ENCODE measurements at regions not wholly inside any gene's neighbourhood (a gene's known extent, or its start where the extent isn't known, plus 50 kb on each side); places are given as distances from the start of the nearest gene placed in this dataset.

DNA sequence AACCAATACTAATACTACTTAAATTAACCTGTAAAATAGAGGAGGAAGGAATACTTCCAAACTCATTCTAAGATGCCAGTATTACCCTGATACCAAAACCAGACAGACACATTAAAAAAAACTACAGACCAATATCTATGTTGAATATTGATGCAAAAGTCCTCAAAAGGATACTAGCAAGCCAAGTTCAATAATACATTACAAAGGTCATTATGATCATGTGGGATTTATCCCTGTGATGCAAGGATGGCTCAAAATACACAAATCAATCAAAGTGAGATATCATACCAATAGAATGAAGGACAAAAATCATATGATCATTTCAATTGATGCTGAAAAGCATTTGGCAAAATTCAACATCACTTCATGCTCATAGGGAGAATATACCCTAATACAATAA, 97.2 kb upstream of the ATXN7L3B start:
- no peak overlapping the region for H3K4me3 Mint-ChIP-seq (ENCODE audit: low read depth)
- H3K9me3 Mint-ChIP-seq (ENCODE audit: low read depth), result no peaks in the 10 kb centered on the region
- no peaks in the 10 kb centered on the region for H3K36me3 Mint-ChIP-seq (ENCODE audit: insufficient read depth)
- DNase-seq (ENCODE audit: low spot score, unreplicated experiment), result no peak
- H3K27ac Mint-ChIP-seq, result no peak overlapping the region
- peaks cover 10% of the 10 kb centered on the region for H3K4me1 Mint-ChIP-seq (ENCODE audit: low read depth)
- no peak for TF ChIP-seq CTCF (IDR thresholded peaks at IDR 0.05; ENCODE audit: unreplicated experiment)
- H3K27me3 Mint-ChIP-seq, result no peaks in the 10 kb centered on the region

GRCh38 chr12:74441872-74442271, 95.8 kb upstream of the ATXN7L3B start:
- Mint-ChIP-seq H3K4me3 (ENCODE audit: low read depth) (no peak overlapping the region), H3K27me3 (no peaks in the 10 kb centered on the region), H3K36me3 (ENCODE audit: insufficient read depth) (no peaks in the 10 kb centered on the region), H3K27ac (no peak overlapping the region), H3K9me3 (ENCODE audit: low read depth) (no peaks in the 10 kb centered on the region), H3K4me1 (ENCODE audit: low read depth) (peaks cover 10% of the 10 kb centered on the region)
- no peak for TF ChIP-seq CTCF (IDR thresholded peaks at IDR 0.05; ENCODE audit: unreplicated experiment)
- DNase-seq (ENCODE audit: low spot score, unreplicated experiment), result no peak

DNA sequence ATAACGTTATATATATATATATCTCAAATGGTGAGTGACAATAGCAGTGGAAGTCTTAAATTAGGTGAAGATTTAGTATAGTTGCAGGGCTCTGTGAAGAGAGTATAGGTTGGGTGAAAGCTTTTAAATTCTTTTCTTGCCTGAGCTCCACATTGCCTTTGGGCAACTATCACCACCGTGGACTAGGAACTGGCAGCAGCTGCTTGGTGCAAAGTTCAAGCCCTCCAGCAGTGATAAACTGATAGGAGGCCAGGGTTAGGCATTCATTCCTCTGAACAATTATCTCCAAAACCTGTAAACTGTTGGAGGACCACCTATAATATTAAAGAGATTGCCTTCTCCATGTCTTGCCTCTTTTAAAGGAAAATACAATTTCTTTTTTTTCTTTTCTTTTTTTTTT, 91.2 kb upstream of the ATXN7L3B start:
- TF ChIP-seq CTCF (IDR thresholded peaks at IDR 0.05; ENCODE audit: unreplicated experiment), result no peak
- Mint-ChIP-seq H3K9me3 (ENCODE audit: low read depth) (peaks cover 3% of the 10 kb centered on the region), H3K4me3 (ENCODE audit: low read depth) (no peak overlapping the region), H3K27me3 (no peaks in the 10 kb centered on the region), H3K4me1 (ENCODE audit: low read depth) (no peaks in the 10 kb centered on the region), H3K27ac (no peak overlapping the region), H3K36me3 (ENCODE audit: insufficient read depth) (no peaks in the 10 kb centered on the region)
- no peak for DNase-seq (ENCODE audit: low spot score, unreplicated experiment)

DNA sequence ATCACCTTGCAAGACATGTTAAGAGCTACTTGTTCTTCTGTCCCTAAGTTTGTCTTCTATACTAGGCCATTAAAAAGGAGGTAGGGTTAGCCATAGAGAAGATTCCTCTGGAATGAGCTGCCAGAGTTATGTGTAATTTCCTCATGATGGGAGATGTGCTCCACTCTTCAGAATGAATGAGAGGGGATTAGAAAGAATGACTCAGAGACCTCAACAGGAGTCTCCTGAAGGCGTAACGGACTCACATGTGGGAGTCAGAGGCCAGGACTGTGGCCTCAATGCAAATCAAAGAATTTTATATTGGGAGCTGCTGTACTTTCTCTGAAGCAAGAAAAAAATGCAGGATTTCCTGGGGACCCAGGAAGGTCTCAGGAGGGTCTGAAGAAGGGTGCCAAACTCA, 87.8 kb upstream of the ATXN7L3B start:
- Mint-ChIP-seq H3K4me1 (ENCODE audit: low read depth) (peaks cover 1% of the 10 kb centered on the region), H3K4me3 (ENCODE audit: low read depth) (no peak overlapping the region), H3K36me3 (ENCODE audit: insufficient read depth) (no peaks in the 10 kb centered on the region), H3K27me3 (no peaks in the 10 kb centered on the region), H3K9me3 (ENCODE audit: low read depth) (peaks cover 3% of the 10 kb centered on the region), H3K27ac (no peak overlapping the region)
- no peak for DNase-seq (ENCODE audit: low spot score, unreplicated experiment)
- no peak for TF ChIP-seq CTCF (IDR thresholded peaks at IDR 0.05; ENCODE audit: unreplicated experiment)

GRCh38 chr12:74454109-74454508, 83.5 kb upstream of the ATXN7L3B start:
- Mint-ChIP-seq H3K4me3 (ENCODE audit: low read depth) (no peak overlapping the region), H3K36me3 (ENCODE audit: insufficient read depth) (no peaks in the 10 kb centered on the region), H3K27me3 (no peaks in the 10 kb centered on the region), H3K27ac (no peak overlapping the region), H3K4me1 (ENCODE audit: low read depth) (peaks cover 1% of the 10 kb centered on the region), H3K9me3 (ENCODE audit: low read depth) (no peaks in the 10 kb centered on the region)
- no peak for TF ChIP-seq CTCF (IDR thresholded peaks at IDR 0.05; ENCODE audit: unreplicated experiment)
- no peak for DNase-seq (ENCODE audit: low spot score, unreplicated experiment)

Measured in progenitor cell of endocrine pancreas (in vitro differentiated cells).